SK-N-DZ (cell line): ENCODE measurements at regions not wholly inside any gene's neighbourhood (a gene's known extent, or its start where the extent isn't known, plus 50 kb on each side); places are given as distances from the start of the nearest gene placed in this dataset.

ENCODE experiments used
- DNase-seq: peaks from one replicate; pipeline ENCODE4 v3.0.0-alpha.2; 2015; ENCODE audit warnings: low spot score
- small RNA-seq, 2 experiments: library from RNA; depleted of rRNA; stranded (forward); fragments of <200 nt; gene quantifications; one replicate each; pipeline ENCODE3, GENCODE V24; 2014

DNA sequence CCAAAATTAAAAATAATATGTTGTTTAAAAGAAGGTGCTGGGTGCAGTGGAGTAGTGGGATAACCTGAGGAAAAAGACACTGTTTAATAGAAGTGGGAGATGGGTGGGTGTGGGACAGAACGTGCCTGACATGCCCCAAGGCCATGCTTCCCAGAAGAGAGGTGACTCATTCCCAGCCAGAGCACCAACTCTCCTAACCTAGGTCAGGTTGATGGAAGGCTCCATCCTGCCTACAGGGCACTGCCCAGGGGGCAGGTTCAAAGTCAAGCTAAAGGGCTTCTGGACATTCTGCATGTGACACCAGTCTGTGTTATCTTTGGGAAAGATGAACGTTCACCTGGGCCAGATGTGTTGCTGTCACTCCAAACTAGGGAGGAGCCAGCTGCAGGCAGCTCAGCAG lies 453.1 kb downstream of the SOX6 start:
- DNase-seq: no peak

DNA sequence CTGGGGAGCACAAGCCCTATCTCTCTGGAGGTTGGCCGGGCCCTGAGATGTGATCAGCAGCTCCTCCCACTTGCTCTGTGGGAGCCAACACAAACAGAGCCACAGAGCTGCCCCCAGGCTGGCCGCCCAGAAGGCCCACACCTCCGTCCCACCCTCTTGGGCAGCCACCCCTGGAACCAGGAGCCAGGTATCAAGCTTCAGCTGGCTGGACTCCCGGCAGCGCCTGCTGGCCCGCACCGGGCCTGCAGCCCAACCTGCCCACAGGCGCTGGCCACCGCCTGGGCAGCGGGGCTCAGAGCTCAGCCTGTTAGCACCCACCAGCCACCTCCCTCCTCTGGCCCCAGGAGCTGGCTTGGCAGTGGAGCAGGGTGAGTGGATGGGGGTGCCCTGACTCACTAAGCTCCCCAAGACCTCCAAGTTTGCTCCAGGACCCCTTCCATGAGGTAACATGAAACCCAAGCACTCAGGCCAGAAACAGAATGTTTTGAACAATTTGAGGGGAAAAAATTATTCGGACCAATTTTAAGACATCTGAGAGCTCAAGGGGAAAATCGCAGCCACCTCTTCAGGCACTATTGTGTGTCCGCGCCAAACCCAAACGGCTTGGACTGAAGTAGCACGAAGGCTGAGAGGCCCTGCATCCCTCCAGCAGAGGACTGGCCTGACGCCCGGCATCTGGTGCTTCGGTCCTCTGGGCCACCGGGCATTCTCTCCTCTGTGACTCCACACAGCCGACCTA lies 450.8 kb downstream of the SOX6 start:
- no peak for DNase-seq

DNA sequence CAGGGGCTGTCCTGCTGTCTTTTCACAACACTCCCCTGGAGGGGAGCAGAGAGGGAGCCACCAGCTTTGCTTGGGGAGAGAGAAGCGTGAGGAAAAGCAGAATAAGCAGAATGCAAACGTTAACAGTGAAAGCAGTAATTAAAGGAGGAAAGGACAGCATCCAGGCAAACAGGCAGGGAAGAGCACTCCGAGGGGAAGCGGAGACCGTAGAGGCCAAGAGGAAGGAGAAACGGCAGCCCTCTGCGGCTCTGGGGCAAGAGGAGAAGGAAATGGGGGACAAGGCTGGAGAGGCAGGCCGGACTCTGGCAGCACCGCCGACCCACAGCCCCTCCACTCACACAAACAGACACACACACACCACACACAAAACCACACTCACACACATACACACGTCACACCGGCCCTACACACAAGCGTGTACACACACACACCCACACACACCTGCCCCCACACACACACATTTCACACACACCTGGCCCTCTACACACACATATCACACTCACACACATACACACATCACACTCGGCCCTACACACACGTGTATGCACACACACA lies 449.8 kb downstream of the SOX6 start:
- no peak for DNase-seq

DNA sequence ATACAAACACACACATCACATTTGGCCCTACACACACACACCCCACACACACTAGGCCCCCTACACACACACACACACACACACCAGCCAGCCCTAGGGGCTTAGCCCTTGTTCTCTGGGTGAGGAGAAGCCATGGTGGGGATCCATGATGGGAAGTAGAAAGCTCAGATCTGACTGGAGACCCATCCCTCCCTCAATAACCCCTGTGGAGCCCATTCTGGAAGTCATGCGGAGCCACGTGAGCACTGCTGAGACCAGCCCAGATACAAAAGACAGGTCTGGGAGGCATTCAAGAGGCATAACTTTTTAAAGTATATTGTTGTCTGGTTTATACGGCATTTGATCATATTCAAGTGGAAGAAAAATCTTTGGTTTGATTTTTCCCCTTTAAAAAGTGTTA lies 448.5 kb downstream of the SOX6 start:
- DNase-seq: no peak

DNA sequence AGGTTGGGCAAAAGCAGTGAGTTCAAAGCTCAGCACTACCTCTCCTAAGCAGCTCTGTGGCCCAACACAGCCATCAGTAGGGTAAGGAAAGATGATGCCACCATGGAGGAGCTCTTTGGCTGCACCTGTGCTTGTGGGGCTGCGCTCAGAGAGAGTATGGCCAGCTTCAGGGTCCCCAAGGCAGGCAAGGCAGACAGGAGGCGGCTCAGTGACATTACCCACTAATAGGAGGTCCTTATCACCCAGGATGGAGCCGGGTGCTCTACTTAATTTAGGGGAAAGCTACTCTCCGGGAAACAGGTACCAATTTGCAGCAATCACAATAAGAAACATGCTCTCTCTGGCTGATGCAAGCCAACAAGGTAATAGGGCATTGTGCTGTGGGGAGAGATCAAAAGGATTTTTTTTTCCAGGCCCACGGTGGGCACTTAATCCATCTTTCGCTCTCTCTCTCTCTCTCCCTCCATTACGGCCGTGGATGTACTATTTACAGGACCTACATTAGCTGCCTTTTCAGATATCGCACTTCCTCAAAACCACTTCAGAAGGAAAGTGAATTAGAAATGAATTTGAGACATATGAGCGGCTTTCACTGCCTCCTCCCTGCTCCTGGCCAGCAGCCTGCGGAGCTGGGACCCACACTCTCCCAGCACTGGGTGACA lies 446.3 kb downstream of the SOX6 start:
- no peak for DNase-seq

DNA sequence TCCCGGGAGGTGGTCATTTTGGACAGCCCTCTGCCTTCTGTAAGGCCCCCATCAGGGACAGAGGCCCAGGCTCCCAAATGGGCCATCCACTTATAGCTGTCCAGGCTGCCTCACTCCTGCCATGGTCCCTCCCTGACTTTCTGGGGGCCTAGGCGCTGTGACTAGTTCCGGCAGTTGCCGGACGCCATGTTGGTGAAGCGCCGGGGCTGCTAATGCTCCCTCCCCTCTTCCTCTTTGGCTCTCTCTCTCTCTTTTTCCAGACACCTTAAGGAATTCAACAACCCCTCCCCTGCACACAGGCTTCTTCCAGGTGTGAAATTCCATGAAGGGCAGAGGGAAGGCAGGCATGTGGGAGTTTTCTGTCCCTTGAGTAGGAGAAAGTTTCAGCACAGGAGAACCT lies 445.6 kb downstream of the SOX6 start:
- no peak for DNase-seq

DNA sequence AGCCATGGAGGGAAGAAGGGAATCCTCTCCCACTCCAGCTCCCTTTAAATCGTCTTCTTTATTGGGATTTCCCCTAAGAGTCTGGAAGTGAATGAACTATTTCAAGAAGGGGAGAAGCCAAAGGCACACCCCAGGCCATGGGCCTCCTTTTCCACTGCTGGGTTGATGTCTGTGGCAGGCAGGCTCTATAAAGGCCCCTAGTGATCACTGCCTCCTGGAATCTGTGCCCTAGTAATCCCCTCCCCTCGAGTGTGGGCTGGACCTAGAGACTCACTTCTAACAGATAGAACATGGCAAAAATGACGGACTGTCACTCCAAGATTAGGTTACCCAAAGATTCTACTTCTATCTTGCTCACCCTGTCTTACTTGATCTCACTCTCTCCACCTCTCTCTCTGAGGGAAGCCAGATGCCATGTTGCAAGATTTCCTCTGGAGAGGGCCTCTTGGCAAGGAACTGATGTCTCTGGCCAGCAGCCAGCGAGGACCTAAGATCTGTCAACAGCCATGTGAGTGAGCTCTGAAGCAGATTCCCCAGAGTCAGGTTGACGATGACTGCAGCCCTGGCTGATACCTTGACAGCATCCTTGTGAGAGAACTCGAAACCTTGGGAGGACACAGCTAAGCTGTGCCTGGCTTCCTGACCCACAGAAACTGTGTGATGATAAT lies 444.8 kb downstream of the SOX6 start:
- DNase-seq: no peak

DNA sequence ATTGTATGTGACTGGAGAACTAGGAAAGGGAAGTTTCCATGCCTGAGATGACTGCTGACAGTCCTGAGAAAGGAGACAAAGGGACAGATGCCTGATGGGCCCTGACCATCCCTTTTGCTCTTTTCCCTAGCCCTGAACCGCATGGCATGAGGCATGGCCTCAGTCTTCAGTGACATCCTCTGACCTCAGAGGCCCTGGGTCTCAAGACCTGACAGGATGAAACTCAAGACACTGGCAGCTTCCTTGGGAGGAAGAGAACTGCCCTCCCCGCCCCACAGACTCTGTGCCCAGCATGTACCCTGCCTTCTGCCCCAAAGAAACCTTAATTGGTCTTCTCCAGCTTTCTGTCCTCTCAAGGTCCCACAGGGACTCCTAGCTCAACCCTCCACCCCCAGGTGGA lies 444.1 kb downstream of the SOX6 start:
- DNase-seq: no peak

DNA sequence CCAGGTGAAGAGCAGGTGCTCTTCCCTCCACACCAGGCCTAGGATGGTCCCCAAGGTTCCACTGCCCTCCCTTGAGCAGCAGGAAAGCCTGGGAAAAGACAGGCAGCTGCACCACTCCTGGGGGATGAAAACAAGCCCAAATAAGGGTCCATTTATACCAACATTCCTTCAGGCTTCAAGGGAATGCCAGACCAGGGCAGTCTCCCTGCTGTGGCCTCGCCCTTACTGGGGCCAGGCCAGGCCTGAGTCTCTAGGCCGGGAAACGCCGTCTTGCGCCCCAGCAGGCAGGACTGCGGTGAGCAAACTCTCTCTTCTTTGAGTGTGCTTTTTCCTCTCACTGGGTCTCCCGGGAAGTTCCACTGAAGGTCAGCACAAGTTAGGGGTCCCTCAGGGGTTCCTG lies 443.5 kb downstream of the SOX6 start:
- DNase-seq: no peak

DNA sequence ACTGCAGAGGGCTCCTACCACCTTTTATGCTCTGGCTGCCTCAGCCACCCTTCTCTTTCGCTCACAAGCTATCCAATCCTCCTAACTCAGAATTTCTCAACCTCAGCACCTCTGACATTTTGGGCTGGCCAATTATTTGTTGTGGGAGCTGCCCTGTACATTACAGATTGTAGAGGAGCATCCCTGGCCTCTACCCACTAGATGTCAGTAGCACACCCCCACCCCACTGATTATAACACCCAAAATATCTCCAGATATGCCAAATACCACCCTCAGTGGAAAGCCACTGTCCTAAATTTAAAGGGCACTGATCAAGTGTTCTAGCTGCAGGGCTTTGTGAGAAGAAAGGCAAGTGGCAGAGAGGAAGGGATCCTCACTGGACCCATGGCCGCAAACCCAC lies 443.1 kb downstream of the SOX6 start:
- DNase-seq: no peak

Small RNA genes in the stretch of these regions (small RNA-seq; reads per million reads assigned to genes)
- 0 reads per million in 2 experiments for gene RF00324
